ENCODE measurements at regions not wholly inside any gene's neighbourhood (a gene's known extent, or its start where the extent isn't known, plus 50 kb on each side); places are given as distances from the start of the nearest gene placed in this dataset.

DNA sequence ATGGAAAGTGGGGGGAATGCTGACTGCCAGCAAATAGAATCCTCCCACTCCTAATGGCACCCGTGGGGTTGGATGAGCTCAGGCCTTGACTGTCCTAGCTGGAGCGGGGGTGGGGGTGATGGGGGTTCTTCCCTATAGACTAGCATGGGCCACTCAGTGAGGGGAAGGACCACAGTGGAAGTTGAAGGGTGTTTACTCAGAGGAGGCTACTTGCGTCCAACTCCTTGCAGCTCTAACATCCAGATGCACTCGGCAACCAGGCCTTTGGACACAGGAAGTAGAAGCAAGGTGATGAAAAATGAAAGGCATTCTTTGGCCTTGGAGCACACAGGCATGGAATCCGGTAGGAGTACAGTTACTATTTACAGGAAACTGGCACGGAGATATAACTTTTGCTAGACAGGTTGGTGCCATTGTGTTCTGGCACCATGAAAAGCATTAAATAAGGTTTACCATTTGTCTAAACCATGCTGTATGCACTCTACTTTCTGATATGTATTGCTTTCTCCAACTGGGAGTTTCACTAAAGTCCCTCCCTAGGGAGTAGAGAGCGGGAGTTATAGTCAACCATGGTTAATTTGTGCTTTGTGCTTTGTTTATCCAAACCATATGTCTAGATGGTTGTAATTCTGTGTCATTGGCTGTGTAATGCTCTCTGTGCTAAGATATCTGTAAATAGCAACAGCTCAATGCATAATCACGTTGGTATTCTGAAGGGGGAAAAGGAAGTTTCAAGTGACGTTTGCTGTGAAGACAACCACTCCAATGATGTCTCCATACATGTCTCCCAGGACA is 125.3 kb downstream of the TSHZ3 start:
- Histone ChIP-seq H3K9me3 (ENCODE audit: low read length) (no peaks in the 10 kb centered on the region), H4K20me1 (ENCODE audit: insufficient read depth) (no peaks in the 10 kb centered on the region), H3K9me2 (ENCODE audit: insufficient read depth, low read length) (no peaks in the 10 kb centered on the region), H3F3A (ENCODE audit: insufficient read depth, low read length, poor library complexity, severe bottlenecking) (no peaks in the 10 kb centered on the region), H3K4me3 (ENCODE audit: low read length) (no peak overlapping the region), H3K4me2 (ENCODE audit: low read length) (no peak overlapping the region), H3K36me3 (ENCODE audit: insufficient read depth, low read length) (no peaks in the 10 kb centered on the region), H3K9ac (ENCODE audit: low read length) (no peak overlapping the region), H3K27ac (ENCODE audit: low read length) (no peak overlapping the region), H3K79me2 (replicated peaks; ENCODE audit: insufficient read depth, low read length) (no peaks in the 10 kb centered on the region), H2AFZ (ENCODE audit: low read depth, low read length) (no peak overlapping the region), H3K27me3 (ENCODE audit: insufficient read depth, low read depth, low read length) (no peaks in the 10 kb centered on the region)
- TF ChIP-seq TAF1 (IDR thresholded peaks at IDR 0.05; ENCODE audit: low read depth): no peak
- no peak for TF ChIP-seq EP300 (conservative IDR thresholded peaks at IDR 0.05; ENCODE audit: poor library complexity, severe bottlenecking)
- TF ChIP-seq SMC3 (conservative IDR thresholded peaks at IDR 0.05; ENCODE audit: poor library complexity): no peak
- TF ChIP-seq, protein P1, sequence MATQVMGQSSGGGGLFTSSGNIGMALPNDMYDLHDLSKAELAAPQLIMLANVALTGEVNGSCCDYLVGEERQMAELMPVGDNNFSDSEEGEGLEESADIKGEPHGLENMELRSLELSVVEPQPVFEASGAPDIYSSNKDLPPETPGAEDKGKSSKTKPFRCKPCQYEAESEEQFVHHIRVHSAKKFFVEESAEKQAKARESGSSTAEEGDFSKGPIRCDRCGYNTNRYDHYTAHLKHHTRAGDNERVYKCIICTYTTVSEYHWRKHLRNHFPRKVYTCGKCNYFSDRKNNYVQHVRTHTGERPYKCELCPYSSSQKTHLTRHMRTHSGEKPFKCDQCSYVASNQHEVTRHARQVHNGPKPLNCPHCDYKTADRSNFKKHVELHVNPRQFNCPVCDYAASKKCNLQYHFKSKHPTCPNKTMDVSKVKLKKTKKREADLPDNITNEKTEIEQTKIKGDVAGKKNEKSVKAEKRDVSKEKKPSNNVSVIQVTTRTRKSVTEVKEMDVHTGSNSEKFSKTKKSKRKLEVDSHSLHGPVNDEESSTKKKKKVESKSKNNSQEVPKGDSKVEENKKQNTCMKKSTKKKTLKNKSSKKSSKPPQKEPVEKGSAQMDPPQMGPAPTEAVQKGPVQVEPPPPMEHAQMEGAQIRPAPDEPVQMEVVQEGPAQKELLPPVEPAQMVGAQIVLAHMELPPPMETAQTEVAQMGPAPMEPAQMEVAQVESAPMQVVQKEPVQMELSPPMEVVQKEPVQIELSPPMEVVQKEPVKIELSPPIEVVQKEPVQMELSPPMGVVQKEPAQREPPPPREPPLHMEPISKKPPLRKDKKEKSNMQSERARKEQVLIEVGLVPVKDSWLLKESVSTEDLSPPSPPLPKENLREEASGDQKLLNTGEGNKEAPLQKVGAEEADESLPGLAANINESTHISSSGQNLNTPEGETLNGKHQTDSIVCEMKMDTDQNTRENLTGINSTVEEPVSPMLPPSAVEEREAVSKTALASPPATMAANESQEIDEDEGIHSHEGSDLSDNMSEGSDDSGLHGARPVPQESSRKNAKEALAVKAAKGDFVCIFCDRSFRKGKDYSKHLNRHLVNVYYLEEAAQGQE (IDR thresholded peaks at IDR 0.05; ENCODE audit: borderline replicate concordance): no peak
- no peak for TF ChIP-seq POLR2AphosphoS5 (IDR thresholded peaks at IDR 0.05)
- TF ChIP-seq, protein P2, sequence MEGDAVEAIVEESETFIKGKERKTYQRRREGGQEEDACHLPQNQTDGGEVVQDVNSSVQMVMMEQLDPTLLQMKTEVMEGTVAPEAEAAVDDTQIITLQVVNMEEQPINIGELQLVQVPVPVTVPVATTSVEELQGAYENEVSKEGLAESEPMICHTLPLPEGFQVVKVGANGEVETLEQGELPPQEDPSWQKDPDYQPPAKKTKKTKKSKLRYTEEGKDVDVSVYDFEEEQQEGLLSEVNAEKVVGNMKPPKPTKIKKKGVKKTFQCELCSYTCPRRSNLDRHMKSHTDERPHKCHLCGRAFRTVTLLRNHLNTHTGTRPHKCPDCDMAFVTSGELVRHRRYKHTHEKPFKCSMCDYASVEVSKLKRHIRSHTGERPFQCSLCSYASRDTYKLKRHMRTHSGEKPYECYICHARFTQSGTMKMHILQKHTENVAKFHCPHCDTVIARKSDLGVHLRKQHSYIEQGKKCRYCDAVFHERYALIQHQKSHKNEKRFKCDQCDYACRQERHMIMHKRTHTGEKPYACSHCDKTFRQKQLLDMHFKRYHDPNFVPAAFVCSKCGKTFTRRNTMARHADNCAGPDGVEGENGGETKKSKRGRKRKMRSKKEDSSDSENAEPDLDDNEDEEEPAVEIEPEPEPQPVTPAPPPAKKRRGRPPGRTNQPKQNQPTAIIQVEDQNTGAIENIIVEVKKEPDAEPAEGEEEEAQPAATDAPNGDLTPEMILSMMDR (IDR thresholded peaks at IDR 0.05; ENCODE audit: poor library complexity, severe bottlenecking): no peak
- no peak for TF ChIP-seq EZH2 (IDR thresholded peaks at IDR 0.05; ENCODE audit: borderline replicate concordance, insufficient read depth, low read length, poor library complexity, severe bottlenecking)
- TF ChIP-seq MXI1 (conservative IDR thresholded peaks at IDR 0.05; ENCODE audit: poor library complexity, severe bottlenecking): no peak

DNA sequence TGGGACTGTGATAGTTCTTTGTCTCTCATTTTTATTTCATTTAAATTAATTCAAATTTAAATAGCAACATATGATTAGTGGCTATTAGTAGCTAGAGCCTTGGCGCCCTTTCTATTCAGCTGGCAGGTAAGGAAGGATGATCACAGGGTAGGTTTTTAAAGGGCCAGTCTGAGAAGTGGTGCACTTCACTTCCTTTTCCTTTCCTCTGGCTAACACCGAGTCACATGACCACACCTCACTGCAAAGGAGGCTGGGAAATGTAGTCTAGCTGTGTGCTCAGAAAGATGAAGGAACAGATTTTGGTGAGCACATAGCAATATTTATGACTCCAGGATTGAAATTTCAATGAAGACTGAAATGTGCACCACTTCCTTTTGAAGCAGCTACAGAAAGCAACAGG is 128.7 kb downstream of the TSHZ3 start:
- no peak overlapping the region for H3K27ac ChIP-seq (ENCODE audit: low read length)
- no peaks in the 10 kb centered on the region for H3K27me3 ChIP-seq (ENCODE audit: insufficient read depth, low read depth, low read length)
- H3K9ac ChIP-seq (ENCODE audit: low read length): no peak overlapping the region
- no peaks in the 10 kb centered on the region for H3K79me2 ChIP-seq (replicated peaks; ENCODE audit: insufficient read depth, low read length)
- H3K36me3 ChIP-seq (ENCODE audit: insufficient read depth, low read length): no peaks in the 10 kb centered on the region
- H2AFZ ChIP-seq (ENCODE audit: low read depth, low read length): no peak overlapping the region
- no peaks in the 10 kb centered on the region for H3K9me2 ChIP-seq (ENCODE audit: insufficient read depth, low read length)
- H3K4me2 ChIP-seq (ENCODE audit: low read length): no peak overlapping the region
- no peaks in the 10 kb centered on the region for H4K20me1 ChIP-seq (ENCODE audit: insufficient read depth)
- H3F3A ChIP-seq (ENCODE audit: insufficient read depth, low read length, poor library complexity, severe bottlenecking): no peaks in the 10 kb centered on the region
- H3K9me3 ChIP-seq (ENCODE audit: low read length): no peaks in the 10 kb centered on the region
- no peak overlapping the region for H3K4me3 ChIP-seq (ENCODE audit: low read length)
- TF ChIP-seq, protein P1 (IDR thresholded peaks at IDR 0.05; ENCODE audit: borderline replicate concordance): no peak
- no peak for TF ChIP-seq EZH2 (IDR thresholded peaks at IDR 0.05; ENCODE audit: borderline replicate concordance, insufficient read depth, low read length, poor library complexity, severe bottlenecking)
- TF ChIP-seq MXI1 (conservative IDR thresholded peaks at IDR 0.05; ENCODE audit: poor library complexity, severe bottlenecking): no peak
- TF ChIP-seq POLR2AphosphoS5 (IDR thresholded peaks at IDR 0.05): no peak
- TF ChIP-seq EP300 (conservative IDR thresholded peaks at IDR 0.05; ENCODE audit: poor library complexity, severe bottlenecking): no peak
- TF ChIP-seq, protein P2 (IDR thresholded peaks at IDR 0.05; ENCODE audit: poor library complexity, severe bottlenecking): no peak
- no peak for TF ChIP-seq TAF1 (IDR thresholded peaks at IDR 0.05; ENCODE audit: low read depth)
- TF ChIP-seq SMC3 (conservative IDR thresholded peaks at IDR 0.05; ENCODE audit: poor library complexity): no peak
- TF ChIP-seq RAD21 (conservative IDR thresholded peaks at IDR 0.05): no peak

Data from neural cell (in vitro differentiated cells).